ENCODE measurements at regions not wholly inside any gene's neighbourhood (a gene's known extent, or its start where the extent isn't known, plus 50 kb on each side); places are given as distances from the start of the nearest gene placed in this dataset.

DNA sequence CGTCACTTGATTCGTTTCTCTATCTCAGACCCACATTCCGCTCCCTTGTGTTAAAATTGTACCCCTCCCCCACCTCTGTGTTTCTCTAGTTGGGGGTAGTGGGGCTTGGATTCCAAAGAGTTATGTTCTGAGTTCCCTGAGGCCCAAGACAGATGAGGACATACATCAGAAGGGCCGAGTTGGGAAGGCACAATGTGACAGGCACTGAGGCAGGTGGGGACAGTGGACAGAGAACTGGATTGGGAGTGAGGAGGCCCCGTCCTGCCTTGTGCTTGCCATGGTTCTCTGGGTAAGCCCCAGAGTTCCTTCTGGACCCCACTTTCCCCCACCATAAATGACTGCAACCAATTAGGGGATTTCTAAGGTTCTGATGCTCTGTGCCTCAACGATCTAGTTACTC is 80.5 kb upstream of the ETV3 start:
- TF ChIP-seq, protein P1, sequence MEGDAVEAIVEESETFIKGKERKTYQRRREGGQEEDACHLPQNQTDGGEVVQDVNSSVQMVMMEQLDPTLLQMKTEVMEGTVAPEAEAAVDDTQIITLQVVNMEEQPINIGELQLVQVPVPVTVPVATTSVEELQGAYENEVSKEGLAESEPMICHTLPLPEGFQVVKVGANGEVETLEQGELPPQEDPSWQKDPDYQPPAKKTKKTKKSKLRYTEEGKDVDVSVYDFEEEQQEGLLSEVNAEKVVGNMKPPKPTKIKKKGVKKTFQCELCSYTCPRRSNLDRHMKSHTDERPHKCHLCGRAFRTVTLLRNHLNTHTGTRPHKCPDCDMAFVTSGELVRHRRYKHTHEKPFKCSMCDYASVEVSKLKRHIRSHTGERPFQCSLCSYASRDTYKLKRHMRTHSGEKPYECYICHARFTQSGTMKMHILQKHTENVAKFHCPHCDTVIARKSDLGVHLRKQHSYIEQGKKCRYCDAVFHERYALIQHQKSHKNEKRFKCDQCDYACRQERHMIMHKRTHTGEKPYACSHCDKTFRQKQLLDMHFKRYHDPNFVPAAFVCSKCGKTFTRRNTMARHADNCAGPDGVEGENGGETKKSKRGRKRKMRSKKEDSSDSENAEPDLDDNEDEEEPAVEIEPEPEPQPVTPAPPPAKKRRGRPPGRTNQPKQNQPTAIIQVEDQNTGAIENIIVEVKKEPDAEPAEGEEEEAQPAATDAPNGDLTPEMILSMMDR (IDR thresholded peaks at IDR 0.05; ENCODE audit: low read depth, low read length): no peak
- TF ChIP-seq POLR2A (IDR thresholded peaks at IDR 0.05; ENCODE audit: extremely low read depth, insufficient read length): no peak
- TF ChIP-seq, protein P2, sequence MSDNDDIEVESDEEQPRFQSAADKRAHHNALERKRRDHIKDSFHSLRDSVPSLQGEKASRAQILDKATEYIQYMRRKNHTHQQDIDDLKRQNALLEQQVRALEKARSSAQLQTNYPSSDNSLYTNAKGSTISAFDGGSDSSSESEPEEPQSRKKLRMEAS (IDR thresholded peaks at IDR 0.05; ENCODE audit: low read depth, low read length): no peak

Measured in NB4 (cell line).